Prostate gland (tissue), 2 donors: ENCODE measurements at regions not wholly inside any gene's neighbourhood (a gene's known extent, or its start where the extent isn't known, plus 50 kb on each side); places are given as distances from the start of the nearest gene placed in this dataset.

Source experiments
- CTCF ChIP-seq, 4 experiments: fragments of 200-600 bp in 2 of 4; fragments of 450-650 bp in 2 of 4; sonication (generic) in 2 of 4; IDR thresholded peaks; 1 replicate in 3 of 4; 2 replicates in 1 of 4; pipeline ENCODE4 v1.5.1; 2016 to 2019; ENCODE audit warnings: antibody characterized with exemption in 4 of 4, mild to moderate bottlenecking in 2 of 4, moderate library complexity in 2 of 4
- POLR2A ChIP-seq: fragments of 450-650 bp; IDR thresholded peaks from one replicate; pipeline ENCODE4 v1.6.1; 2016; ENCODE audit warnings: antibody characterized with exemption, mild to moderate bottlenecking
- POLR2AphosphoS5 ChIP-seq: sonication (generic); formaldehyde crosslinking; IDR thresholded peaks from one replicate; pipeline ENCODE4 v1.6.1; 2017; ENCODE audit warnings: antibody characterized with exemption

- TF ChIP-seq CTCF (IDR thresholded peaks at IDR 0.05) (no peak), POLR2A (no peak), POLR2AphosphoS5 (no peak)
These were observed 121.0 kb downstream of the NREP start for GRCh38 chr5:111635916-111636570.
